Ureter (tissue), 1 donor: ENCODE measurements at regions not wholly inside any gene's neighbourhood (a gene's known extent, or its start where the extent isn't known, plus 50 kb on each side); places are given as distances from the start of the nearest gene placed in this dataset.

Experiments used
- DNase-seq: peaks from one replicate; pipeline ENCODE4 v3.0.0-alpha.2; 2020; ENCODE audit warnings: low spot score
- donor health status: DM: yes; HTN: yes; CAD: no.

GRCh38 chr5:133769842-133770241, 157.5 kb upstream of the FSTL4 start:
- no peak for DNase-seq

GRCh38 chr5:133763744-133764143, 151.4 kb upstream of the FSTL4 start:
- DNase-seq, result no peak

GRCh38 chr5:133761632-133762031, 149.3 kb upstream of the FSTL4 start:
- DNase-seq, result no peak

- no peak for DNase-seq
These were observed 148.2 kb upstream of the FSTL4 start for GRCh38 chr5:133760532-133760931.

- DNase-seq, result no peak
These were observed 146.3 kb upstream of the FSTL4 start for GRCh38 chr5:133758641-133759040.

- DNase-seq, result no peak
These were observed 145.1 kb upstream of the FSTL4 start for GRCh38 chr5:133757396-133757945.

GRCh38 chr5:133756756-133757155, 144.4 kb upstream of the FSTL4 start:
- no peak for DNase-seq

GRCh38 chr5:133756036-133756435, 143.7 kb upstream of the FSTL4 start:
- no peak for DNase-seq

- no peak for DNase-seq
These were observed 142.3 kb upstream of the FSTL4 start for GRCh38 chr5:133754575-133755169.

GRCh38 chr5:133753856-133754255, 141.5 kb upstream of the FSTL4 start:
- no peak for DNase-seq

- DNase-seq, result no peak
These were observed 139.5 kb upstream of the FSTL4 start for GRCh38 chr5:133751846-133752245.

- DNase-seq, result no peak
These were observed 139.1 kb upstream of the FSTL4 start for GRCh38 chr5:133751421-133751820.

GRCh38 chr5:133750856-133751255, 138.5 kb upstream of the FSTL4 start:
- no peak for DNase-seq

GRCh38 chr5:133750356-133750755, 138.0 kb upstream of the FSTL4 start:
- no peak for DNase-seq

- DNase-seq, result no peak
These were observed 137.1 kb upstream of the FSTL4 start for GRCh38 chr5:133749331-133749985.

- DNase-seq, result no peak
These were observed 134.5 kb upstream of the FSTL4 start for GRCh38 chr5:133746834-133747233.

GRCh38 chr5:133744960-133745308, 132.6 kb upstream of the FSTL4 start:
- no peak for DNase-seq

- DNase-seq, result no peak
These were observed 132.0 kb upstream of the FSTL4 start for GRCh38 chr5:133744051-133744959.

GRCh38 chr5:133742431-133742988, 130.2 kb upstream of the FSTL4 start:
- no peak for DNase-seq

GRCh38 chr5:133741818-133742355, 129.5 kb upstream of the FSTL4 start:
- DNase-seq, result no peak

GRCh38 chr5:133741396-133741795, 129.1 kb upstream of the FSTL4 start:
- no peak for DNase-seq

- DNase-seq, result no peak
These were observed 126.9 kb upstream of the FSTL4 start for GRCh38 chr5:133739181-133739780.
